PC-9 (cell line): ENCODE measurements at regions not wholly inside any gene's neighbourhood (a gene's known extent, or its start where the extent isn't known, plus 50 kb on each side); places are given as distances from the start of the nearest gene placed in this dataset.

Experiments used
- BruUV-seq: library from RNA; stranded (reverse); fragments of 400-500 nt; replicated peaks from 2 replicates; lab custom pipeline; 2021; lab: Mats Ljungman, UMichigan
- CTCF ChIA-PET: fragments of 300-600 bp; sonication (Branson Sonifier 250); formaldehyde crosslinking; loops from one replicate; lab custom pipeline; 2022; ENCODE audit warnings: antibody characterized with exemption; lab: Charles Lee
- POLR2A ChIA-PET: fragments of 300-600 bp; sonication (Branson Sonifier 250); formaldehyde crosslinking; loops from one replicate; lab custom pipeline; 2022; ENCODE audit warnings: antibody characterized with exemption; ENCODE audit not compliant: unreplicated experiment; lab: Charles Lee
- DNase-seq, 2 experiments: peaks; one replicate each; pipeline versions ENCODE4 v3.0.0 to v3.0.0-alpha.2; 2015 to 2022; ENCODE audit warnings: mixed read lengths in 1 of 2
- H2AFZ ChIP-seq: fragments of 200-600 bp; sonication (generic); 2 replicates; pipeline ENCODE4 v1.8.1; 2017; ENCODE audit warnings: antibody characterized with exemption
- H3F3A ChIP-seq: fragments of 200-600 bp; sonication (generic); 2 replicates; pipeline ENCODE4 v1.8.1; 2017; ENCODE audit warnings: antibody characterized with exemption, mild to moderate bottlenecking, low read depth; ENCODE audit not compliant: insufficient read depth
- H3K27ac ChIP-seq: fragments of 200-600 bp; sonication (generic); 2 replicates; pipeline ENCODE4 v1.6.1; 2016; ENCODE audit warnings: mixed run types
- H3K27me3 ChIP-seq: fragments of 200-600 bp; sonication (generic); 2 replicates; pipeline ENCODE4 v1.6.1; 2016; ENCODE audit warnings: low read depth, mixed run types; ENCODE audit not compliant: insufficient read depth
- H3K36me3 ChIP-seq: fragments of 200-600 bp; sonication (generic); 2 replicates; pipeline ENCODE4 v1.6.1; 2016; ENCODE audit warnings: low read depth, mixed run types
- H3K4me1 ChIP-seq: fragments of 200-600 bp; sonication (generic); replicated peaks from 2 replicates; pipeline ENCODE4 v1.6.1; 2016; ENCODE audit warnings: mixed run types; ENCODE audit not compliant: insufficient read depth
- H3K4me2 ChIP-seq: fragments of 200-600 bp; sonication (generic); 2 replicates; pipeline ENCODE4 v1.6.1; 2017; ENCODE audit warnings: mixed run types
- H3K4me3 ChIP-seq: fragments of 200-600 bp; sonication (generic); 2 replicates; pipeline ENCODE4 v1.6.1; 2016; ENCODE audit warnings: mixed run types
- H3K79me2 ChIP-seq: fragments of 200-600 bp; sonication (generic); 2 replicates; pipeline ENCODE4 v1.6.1; 2017; ENCODE audit warnings: low read depth, mixed run types
- H3K9me2 ChIP-seq: fragments of 200-600 bp; sonication (generic); 2 replicates; pipeline ENCODE4 v1.8.1; 2017; ENCODE audit warnings: mild to moderate bottlenecking; ENCODE audit not compliant: insufficient read depth
- H3K9me3 ChIP-seq: fragments of 200-600 bp; sonication (generic); 2 replicates; pipeline ENCODE4 v1.8.1; 2016; ENCODE audit warnings: low read depth; ENCODE audit not compliant: insufficient read depth
- H4K20me1 ChIP-seq: fragments of 200-600 bp; sonication (generic); 2 replicates; pipeline ENCODE4 v1.8.1; 2017; ENCODE audit not compliant: insufficient read depth
- CTCF ChIP-seq: fragments of 200-600 bp; sonication (generic); conservative IDR thresholded peaks from 2 replicates; pipeline ENCODE4 v1.6.1; 2017; ENCODE audit warnings: mixed run types, antibody characterized with exemption, mild to moderate bottlenecking, moderate library complexity
- EZH2 ChIP-seq: fragments of 200-600 bp; sonication (generic); IDR thresholded peaks from 2 replicates; pipeline ENCODE4 v1.8.0; 2017; ENCODE audit warnings: antibody characterized with exemption, low read depth
- intact Hi-C: fragments of 100-400 bp; cut with micrococcal nuclease; formaldehyde crosslinking; loops from one replicate; pipeline ENCODE4 v1.10.0; 2022; ENCODE audit not compliant: unreplicated experiment

DNA sequence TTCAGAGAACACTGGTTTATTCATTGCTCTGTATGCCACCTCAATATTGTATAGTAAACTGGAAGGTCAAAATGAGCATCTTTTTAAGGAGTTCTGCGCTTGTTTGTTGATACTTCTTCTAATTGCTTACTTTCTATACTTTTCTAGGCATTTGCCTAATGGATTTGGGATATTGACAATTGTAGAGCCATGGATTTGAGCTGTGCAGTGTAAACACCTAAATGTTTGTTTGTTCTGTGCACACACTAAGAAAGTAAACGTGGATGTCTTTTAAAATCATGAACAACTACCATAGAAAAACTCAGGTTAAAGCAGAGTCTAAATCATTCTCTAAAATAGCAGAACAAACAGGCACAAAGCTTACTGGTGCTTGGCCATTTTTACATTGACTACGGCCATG lies 436.6 kb upstream of the GBE1 start:
- Histone ChIP-seq H4K20me1 (no peaks in the 10 kb centered on the region), H3K79me2 (no peaks in the 10 kb centered on the region), H3K4me2 (no peak overlapping the region), H3K9me2 (no peaks in the 10 kb centered on the region), H3K27ac (no peak overlapping the region), H3K9me3 (no peaks in the 10 kb centered on the region), H3F3A (no peaks in the 10 kb centered on the region), H3K27me3 (no peaks in the 10 kb centered on the region), H3K4me3 (no peak overlapping the region), H3K36me3 (no peaks in the 10 kb centered on the region), H3K4me1 (no peaks in the 10 kb centered on the region), H2AFZ (no peak overlapping the region)
- intact Hi-C loops = no loop called here
- TF ChIP-seq CTCF (no peak), EZH2 (no peak)
- ChIA-PET POLR2A (interaction anchor here (0.7 kb wide), 1 partner anchor 539 kb away, joined by 4 read pairs; no protein-coding TSS in a partner anchor), CTCF (no interaction called here)
- BruUV-seq = no TSS peak
- DNase-seq = no peak

DNA sequence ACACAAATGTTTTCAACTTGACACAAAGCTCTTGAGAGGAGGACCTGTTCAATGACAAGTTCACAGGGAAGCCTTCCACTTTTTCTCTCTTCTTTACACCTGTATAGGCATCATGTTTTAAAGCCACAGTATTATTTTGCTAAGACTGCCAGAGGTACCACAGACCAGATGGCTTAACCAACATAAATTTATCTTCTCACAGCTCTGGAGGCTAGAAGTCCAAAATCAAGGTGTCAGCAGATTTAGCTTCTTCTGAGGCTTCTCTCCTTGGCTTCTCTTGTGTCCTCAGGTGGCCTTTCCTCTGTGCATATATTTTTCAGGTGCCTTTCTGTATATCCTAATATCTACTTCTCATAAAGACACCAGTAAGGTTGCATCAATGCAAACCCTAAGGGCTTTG lies 435.2 kb upstream of the GBE1 start:
- CTCF ChIA-PET = no interaction called here

DNA sequence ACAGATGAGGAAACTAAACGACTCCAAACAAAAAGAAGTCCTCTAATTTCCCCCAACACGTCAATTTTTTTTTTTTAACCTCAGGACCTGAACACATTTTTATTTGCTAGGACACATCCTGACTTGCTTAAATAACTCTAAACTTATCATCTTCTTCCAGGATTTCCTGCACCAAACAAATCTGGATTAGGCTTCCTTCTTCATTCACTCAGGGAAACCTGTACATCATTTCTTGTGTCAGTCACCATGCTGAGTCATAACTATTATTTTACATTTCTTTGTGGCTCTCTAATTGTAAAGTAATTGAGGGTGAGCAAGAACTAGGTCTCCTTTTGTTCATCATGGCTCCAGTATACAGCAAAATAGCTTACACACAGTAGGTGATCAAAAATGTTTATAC lies 433.4 kb upstream of the GBE1 start:
- no peaks in the 10 kb centered on the region for H3K9me3 ChIP-seq
- no peaks in the 10 kb centered on the region for H3K36me3 ChIP-seq
- BruUV-seq = no TSS peak
- H3F3A ChIP-seq = no peaks in the 10 kb centered on the region
- H3K4me2 ChIP-seq = no peak overlapping the region
- H3K27ac ChIP-seq = no peak overlapping the region
- no peak for TF ChIP-seq CTCF
- TF ChIP-seq EZH2 = no peak
- intact Hi-C loops = no loop called here
- no peaks in the 10 kb centered on the region for H3K9me2 ChIP-seq
- H4K20me1 ChIP-seq = no peaks in the 10 kb centered on the region
- H3K4me1 ChIP-seq = no peaks in the 10 kb centered on the region
- DNase-seq = no peak
- CTCF ChIA-PET = no interaction called here
- no peak overlapping the region for H3K4me3 ChIP-seq
- POLR2A ChIA-PET = no interaction called here
- no peak overlapping the region for H2AFZ ChIP-seq
- H3K27me3 ChIP-seq = no peaks in the 10 kb centered on the region
- no peaks in the 10 kb centered on the region for H3K79me2 ChIP-seq

More for the DNA sequence above, 435.2 kb upstream of the GBE1 start:
- TF ChIP-seq CTCF = no peak
- no peak for TF ChIP-seq EZH2
- H3K79me2 ChIP-seq = no peaks in the 10 kb centered on the region
- H3K27me3 ChIP-seq = no peaks in the 10 kb centered on the region
- no peak overlapping the region for H3K4me2 ChIP-seq
- no peak overlapping the region for H3K27ac ChIP-seq
- no peaks in the 10 kb centered on the region for H3K36me3 ChIP-seq
- H3K4me3 ChIP-seq = no peak overlapping the region
- POLR2A ChIA-PET = no interaction called here
- DNase-seq = no peak
- no peaks in the 10 kb centered on the region for H3F3A ChIP-seq
- H3K4me1 ChIP-seq = no peaks in the 10 kb centered on the region
- BruUV-seq = no TSS peak
- H3K9me3 ChIP-seq = no peaks in the 10 kb centered on the region
- H4K20me1 ChIP-seq = no peaks in the 10 kb centered on the region
- H3K9me2 ChIP-seq = no peaks in the 10 kb centered on the region
- H2AFZ ChIP-seq = no peak overlapping the region
- intact Hi-C loops = no loop called here
